GM21515 (cell line): ENCODE measurements at regions not wholly inside any gene's neighbourhood (a gene's known extent, or its start where the extent isn't known, plus 50 kb on each side); places are given as distances from the start of the nearest gene placed in this dataset.

Source experiments
- ATAC-seq: cut with Tn5 transposase; IDR thresholded peaks from one replicate; pipeline ENCODE4 v1.9.1; 2021; ENCODE audit not compliant: unreplicated experiment

- ATAC-seq, result no peak
Observed at GRCh38 chr7:46834921-46835320, 747.0 kb downstream of the TNS3 start.

- ATAC-seq, result no peak
Observed at GRCh38 chr7:46833197-46833596, 748.7 kb downstream of the TNS3 start.

- ATAC-seq, result no peak
Observed at GRCh38 chr7:46832136-46832535, 749.8 kb downstream of the TNS3 start.

GRCh38 chr7:46819819-46820218 lies 762.1 kb downstream of the TNS3 start:
- no peak for ATAC-seq

- no peak for ATAC-seq
Observed at GRCh38 chr7:46814516-46815250, 767.2 kb downstream of the TNS3 start.

- no peak for ATAC-seq
Observed at GRCh38 chr7:46812101-46812675, 769.7 kb downstream of the TNS3 start.

GRCh38 chr7:46811529-46811928 lies 770.4 kb downstream of the TNS3 start:
- no peak for ATAC-seq

- ATAC-seq, result no peak
Observed at GRCh38 chr7:46810986-46811385, 770.9 kb downstream of the TNS3 start.

GRCh38 chr7:46809886-46810285 lies 772.0 kb downstream of the TNS3 start:
- no peak for ATAC-seq

GRCh38 chr7:46806856-46807255 lies 775.1 kb downstream of the TNS3 start:
- ATAC-seq, result no peak

- ATAC-seq, result no peak
Observed at GRCh38 chr7:46802479-46802878, 779.4 kb downstream of the TNS3 start.

- no peak for ATAC-seq
Observed at GRCh38 chr7:46791188-46791587, 790.7 kb downstream of the TNS3 start.

GRCh38 chr7:46786995-46787394 lies 794.9 kb downstream of the TNS3 start:
- no peak for ATAC-seq

- no peak for ATAC-seq
Observed at GRCh38 chr7:46786221-46786954, 795.5 kb downstream of the TNS3 start.

GRCh38 chr7:46784732-46785131 lies 797.2 kb downstream of the TNS3 start:
- ATAC-seq, result no peak

- ATAC-seq, result no peak
Observed at GRCh38 chr7:46781901-46782439, 799.9 kb downstream of the TNS3 start.

GRCh38 chr7:46776790-46777189 lies 805.1 kb downstream of the TNS3 start:
- no peak for ATAC-seq

- no peak for ATAC-seq
Observed at GRCh38 chr7:46775776-46776175, 806.1 kb downstream of the TNS3 start.

- ATAC-seq, result no peak
Observed at GRCh38 chr7:46775020-46775419, 806.9 kb downstream of the TNS3 start.

- no peak for ATAC-seq
Observed at GRCh38 chr7:46774515-46774914, 807.4 kb downstream of the TNS3 start.

GRCh38 chr7:46772776-46773175 lies 809.1 kb downstream of the TNS3 start:
- ATAC-seq, result no peak

GRCh38 chr7:46767071-46767470 lies 814.8 kb downstream of the TNS3 start:
- no peak for ATAC-seq
